IPS DF 19.7 (cell line): ENCODE measurements at regions not wholly inside any gene's neighbourhood (a gene's known extent, or its start where the extent isn't known, plus 50 kb on each side); places are given as distances from the start of the nearest gene placed in this dataset.
"Not testable (repeated sequence)": the region's sequence is repeated elsewhere in the genome, so short reads cannot be mapped to it uniquely, and the experiment has no call there.

Source experiments
- DNase-seq: peaks from one replicate; pipeline ENCODE4 v3.0.0-alpha.2; 2013; ENCODE audit warnings: low read depth, low spot score

DNA sequence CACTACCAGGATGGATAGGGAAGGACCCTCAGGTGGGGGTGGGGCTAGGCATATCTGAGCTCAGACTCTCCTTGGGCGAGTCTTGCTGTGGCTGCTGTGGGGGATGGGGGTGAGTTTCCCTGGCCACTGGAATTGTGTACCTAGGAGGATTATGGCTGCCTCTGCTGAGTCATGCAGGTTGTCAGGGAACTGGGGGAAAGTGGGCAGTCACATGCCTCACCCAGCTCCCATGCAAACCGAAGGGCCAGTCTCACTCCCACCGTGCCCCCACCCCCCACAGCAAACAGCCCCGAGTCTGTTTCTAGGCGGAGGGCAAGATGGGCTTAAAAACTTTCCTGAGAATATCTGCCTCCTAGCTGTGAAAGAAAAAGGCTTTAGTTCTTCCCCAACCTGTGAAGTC lies 210.3 kb upstream of the FERMT1 start:
- no peak for DNase-seq

DNA sequence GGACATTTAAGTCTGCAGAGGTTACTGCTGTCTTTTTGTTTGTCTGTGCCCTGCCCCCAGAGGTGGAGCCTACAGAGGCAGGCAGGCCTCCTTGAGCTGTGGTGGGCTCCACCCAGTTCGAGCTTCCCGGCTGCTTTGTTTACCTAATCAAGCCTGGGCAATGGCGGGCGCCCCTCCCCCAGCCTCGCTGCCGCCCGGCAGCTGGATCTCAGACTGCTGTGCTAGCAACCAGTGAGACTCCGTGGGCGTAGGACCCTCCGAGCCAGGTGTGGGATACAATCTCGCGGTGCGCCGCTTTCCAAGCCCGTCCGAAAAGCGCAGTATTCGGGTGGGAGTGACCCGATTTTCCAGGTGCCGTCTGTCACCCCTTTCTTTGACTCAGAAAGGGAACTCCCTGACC lies 198.4 kb upstream of the FERMT1 start:
- DNase-seq, result not testable (repeated sequence)

DNA sequence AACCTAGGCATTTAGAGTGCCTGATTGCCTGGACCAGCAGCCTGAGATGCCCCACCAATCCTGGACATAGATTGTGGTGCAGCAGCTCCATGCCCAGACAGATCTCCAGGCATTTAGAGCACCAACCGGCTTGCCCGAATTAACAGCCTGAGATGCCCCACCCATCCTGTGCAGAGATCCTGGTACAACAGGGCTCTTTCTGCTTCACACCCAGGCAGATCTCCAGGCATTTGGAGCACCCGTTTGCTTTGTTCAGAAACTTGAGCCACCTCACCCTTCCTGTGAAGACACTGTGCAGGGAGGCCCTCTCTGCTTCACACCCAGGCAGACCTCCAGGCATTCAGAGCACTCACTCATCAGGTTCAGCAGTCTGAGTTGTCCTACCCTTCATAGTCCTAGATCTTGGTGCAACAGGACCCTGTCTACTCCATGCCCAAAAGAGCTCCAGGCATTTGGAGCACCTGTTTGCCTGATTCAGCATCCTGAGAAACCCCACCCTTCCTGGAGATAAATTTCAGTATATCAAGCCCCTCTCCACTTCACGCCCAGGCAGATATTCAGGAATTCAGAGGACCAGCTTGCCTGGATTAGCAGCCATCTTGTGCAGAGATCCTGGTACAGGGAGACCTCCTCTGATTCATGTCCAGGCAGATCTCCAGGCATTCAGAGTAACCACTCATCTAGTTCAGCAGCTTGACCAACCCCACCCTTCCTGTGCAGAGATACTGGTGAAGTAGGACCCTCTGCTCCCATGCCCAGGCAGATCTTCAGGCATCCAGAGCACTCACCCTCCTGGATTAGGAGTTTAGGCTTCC lies 189.2 kb upstream of the FERMT1 start:
- DNase-seq, result no peak

DNA sequence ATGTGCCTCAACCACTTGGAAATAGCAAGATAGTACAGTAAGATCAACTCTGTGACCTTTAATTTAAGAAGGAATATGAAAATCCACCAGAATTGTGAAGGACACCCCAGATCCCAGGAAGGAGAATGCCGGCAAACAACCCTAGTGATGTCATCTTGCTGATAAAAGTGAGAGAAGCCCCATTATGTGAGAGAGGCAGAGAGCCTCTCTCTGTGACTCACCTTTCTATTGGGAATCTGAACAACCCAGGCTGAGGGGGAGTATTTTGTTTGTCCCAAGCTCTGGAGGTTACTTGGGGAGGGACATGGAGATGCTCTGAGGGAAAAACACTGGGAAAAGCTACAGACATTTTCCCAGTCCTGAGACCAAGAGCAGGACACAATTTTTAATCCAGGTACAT lies 188.3 kb upstream of the FERMT1 start:
- no peak for DNase-seq

DNA sequence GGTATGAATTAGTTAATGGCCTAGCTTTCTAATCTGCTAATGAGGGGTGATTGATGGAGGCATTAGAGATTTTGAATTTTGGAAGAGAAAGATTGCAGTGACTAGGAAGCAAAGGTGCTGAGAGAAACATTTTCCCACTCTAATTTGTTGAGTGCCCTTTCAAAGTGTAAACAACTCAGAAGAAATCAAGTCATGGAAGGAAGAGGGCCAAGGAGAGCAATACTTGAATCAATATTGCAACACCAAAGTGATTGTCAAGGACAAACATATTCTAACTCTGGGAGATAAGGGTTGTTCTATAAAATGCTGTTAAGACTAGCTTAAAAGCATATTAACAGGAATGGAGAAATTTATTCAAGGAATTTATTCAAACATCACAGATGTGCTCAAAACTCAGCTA lies 182.7 kb upstream of the FERMT1 start:
- no peak for DNase-seq

DNA sequence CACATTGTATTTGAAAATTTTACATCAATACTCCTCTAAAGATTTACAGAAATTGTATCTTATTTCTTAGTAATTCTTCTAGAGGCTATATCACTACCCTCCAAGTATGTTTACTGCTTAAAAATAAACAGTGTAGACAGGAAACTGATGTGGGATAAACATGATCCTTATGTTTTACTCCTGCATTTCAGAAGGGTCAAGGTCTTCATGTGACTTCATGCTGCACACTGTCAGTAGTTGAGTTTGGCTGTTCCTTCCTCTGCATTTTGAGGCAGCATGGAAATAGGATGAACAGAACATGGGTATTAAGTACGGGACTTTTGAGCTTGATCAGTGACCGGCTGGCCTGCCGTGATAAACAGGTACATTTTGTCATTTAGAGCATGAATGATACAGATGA lies 179.2 kb upstream of the FERMT1 start:
- DNase-seq, result no peak

DNA sequence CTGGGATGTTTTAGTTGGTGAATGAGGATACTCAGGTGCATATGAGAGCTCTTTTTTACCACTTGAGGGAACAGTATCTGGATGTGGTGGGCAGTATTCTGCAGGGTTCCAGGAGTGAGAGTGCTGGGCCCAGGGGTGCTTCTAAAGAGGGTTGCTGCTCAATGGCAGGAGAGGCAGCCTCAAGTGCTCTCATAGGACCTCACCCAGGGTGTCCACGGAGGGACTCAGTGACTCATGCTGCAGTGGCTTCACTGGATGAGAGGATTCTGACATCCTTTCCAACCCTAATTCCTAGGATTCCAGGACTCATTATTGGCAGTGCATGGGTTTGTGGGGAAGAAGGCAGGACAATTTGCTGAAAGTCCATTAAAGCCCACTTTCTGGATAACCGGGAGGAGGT lies 176.6 kb upstream of the FERMT1 start:
- DNase-seq, result no peak

DNA sequence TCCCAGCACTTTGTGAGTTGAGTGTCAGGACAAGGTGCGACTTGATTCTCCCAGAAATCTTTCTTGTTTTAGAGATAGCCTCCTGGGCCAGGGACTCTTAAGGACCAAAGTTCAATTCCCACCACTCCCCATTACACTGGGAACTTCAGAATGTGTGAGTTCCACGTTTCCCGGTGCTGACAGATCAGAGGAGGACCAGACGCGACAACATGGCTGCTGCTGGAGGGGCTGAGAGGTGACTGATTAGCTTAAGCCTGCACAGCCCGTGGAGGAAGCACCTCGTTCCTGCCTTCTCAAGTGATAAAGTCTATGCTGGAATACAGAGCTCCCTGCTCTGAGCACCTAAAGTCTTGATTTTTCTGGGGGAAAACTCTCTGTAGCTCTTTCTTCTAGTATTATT lies 175.2 kb upstream of the FERMT1 start:
- DNase-seq, result no peak

DNA sequence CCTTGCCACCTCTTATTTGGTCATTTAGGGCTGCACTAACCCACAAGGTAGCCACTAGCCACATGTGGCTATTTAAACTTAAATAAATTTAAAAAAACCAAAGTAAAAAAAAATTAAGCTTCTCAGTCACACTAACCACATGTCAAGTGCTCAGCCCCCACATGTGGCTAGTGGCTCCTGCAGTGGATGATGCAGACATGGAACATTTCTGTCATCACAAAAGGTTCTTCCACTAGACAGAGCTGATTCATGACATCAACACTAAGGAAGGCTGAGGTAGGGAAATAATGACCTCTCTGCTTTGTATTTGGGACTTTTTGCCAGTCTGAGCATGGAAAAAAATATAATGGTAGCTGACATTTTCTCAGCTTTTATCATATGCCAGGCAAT lies 173.0 kb upstream of the FERMT1 start:
- no peak for DNase-seq

DNA sequence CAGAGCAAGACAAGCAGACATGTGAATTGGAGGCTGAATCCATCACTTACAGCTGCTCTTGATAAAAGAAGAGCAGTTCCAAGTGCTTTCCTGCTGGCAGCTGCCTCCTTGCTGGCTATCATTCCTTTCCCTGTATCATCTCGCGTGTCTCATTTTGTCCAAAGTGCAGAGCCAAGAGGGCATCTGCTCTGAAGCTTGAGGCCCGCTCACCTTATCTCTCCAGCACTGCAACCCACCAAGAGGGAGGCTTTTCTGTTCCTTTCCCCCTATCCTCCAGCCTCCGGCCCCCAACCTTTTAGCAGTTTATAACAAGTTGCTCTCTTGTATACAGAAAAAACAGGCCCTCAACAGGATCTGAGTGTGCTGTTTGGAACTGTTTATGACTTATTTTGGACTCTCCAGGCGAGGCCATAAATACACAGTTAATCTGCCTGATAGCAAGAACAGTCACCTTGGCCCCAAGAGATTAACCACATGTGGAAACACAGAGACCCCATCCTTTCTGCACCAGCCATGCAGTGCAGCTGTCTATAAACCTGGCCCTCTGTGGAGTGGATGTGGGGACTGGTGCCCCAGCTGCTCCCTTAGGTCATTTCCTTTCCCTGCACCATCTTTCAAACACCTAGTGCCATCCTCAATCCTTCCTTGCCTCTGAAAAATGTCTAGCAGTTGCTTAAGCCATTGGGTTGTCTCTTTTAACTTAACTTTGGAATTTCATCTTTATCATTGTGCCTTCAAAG lies 172.5 kb upstream of the FERMT1 start:
- no peak for DNase-seq

DNA sequence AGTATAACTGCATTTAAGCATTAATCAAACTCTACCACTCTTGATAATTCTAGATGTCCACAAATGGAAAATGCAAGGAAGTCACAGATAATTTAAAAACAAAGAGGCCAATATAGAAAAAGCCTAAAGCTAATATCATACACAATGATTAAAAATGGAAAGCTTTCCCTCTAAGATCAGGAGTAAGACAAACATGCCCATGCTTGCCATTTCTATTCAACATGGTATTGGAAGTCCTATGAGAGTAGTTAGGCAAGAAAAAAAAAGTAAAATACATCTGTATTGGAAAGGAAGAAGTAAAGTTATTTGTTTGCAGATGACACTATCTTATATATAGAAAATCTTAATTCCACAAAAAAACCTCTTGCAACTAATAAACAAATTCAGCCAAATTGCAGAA lies 164.6 kb upstream of the FERMT1 start:
- DNase-seq, result no peak

DNA sequence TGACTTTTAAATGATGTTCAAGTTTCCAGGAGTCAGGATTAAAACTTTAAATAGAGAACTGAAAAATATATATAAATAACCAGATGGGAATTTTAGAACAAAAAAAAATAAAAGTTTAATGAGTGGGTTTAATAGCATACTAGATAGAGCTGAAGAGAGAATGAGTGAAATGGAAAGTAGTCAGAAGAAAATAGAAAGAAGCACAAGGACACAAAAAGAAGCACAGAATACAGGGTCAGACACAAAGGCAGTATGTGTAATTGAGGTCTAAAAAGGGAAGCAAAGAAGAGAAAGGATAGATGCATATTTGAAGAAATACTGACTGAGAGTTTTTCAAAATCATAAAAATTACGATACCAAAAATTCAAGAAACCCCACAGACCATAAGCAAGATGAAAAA lies 159.8 kb upstream of the FERMT1 start:
- DNase-seq, result no peak

DNA sequence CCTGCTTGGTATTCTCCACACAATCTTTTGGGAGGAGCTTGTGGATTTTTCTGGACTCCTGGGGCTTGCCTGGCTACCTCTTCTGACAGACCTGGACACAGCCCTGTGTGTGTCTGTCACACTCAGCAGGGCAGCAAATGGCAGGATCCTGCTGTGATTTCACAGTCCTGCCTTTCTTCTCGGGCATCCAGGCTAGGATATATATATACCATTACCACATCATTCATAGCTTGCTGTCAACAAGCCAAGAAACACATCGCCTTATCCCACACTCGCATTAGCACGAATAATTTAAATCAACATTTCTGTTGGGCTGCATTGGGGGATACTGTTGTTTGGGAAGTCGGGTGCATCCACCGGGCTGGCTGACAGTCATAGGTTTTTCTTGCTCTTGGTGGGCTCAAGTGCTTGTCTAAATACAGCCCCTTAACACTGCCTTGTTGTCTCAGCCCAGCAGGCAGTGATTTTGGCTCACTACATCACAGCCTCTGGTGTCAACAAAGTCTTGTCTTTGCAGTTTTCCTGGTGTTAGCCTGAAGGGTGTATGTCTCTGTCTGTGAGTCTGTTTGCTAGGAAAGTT lies 154.9 kb upstream of the FERMT1 start:
- DNase-seq, result no peak

DNA sequence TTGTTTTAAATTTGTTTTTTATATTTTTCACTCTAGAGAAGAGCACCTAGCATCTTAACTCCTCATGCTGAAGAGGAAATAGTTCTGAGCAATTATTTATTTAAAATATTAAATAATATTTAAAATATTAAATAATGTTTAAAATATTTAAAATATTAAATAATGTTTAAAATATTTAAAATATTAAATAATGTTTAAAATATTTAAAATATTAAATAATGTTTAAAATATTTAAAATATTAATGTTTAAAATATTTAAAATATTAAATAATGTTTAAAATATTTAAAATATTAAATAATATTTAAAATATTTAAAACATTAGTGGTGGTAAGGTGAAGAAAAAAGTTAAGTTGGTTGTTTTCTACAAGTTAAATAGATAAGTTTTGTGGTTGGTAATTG lies 147.6 kb upstream of the FERMT1 start:
- DNase-seq, result not testable (repeated sequence)

DNA sequence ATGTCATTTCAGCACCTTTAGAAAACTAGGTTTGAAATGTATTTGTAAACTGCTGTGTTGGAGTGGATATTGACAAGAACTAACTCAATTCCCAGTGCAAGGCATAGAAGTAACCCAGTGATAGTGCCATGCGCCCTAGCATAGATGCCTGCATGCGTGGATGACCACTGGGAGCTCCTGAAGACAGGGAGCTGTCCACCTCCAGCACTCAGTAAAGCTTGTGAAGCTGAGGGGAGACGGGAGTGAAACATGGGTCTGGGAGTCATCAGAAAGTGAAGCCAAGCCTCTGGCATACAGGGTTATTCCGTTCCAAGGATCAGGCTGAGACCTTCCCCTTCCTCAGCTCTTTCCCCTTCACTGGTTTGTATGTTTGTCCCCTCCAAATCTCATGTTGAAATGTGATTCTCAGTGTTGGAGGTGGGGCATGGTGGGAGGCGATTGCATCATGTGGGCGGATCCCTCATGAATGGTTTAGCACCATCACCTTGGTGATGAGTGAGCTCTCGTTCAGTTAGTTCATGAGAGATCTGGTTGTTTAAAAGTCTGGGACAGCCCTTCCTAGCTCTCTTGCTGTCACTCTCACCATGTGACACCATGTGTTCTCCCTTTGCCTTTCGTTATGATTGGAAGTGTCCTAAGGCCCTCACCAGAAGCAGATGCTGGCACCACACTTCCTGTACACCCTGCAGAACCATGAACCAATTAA lies 146.5 kb upstream of the FERMT1 start:
- DNase-seq, result no peak

DNA sequence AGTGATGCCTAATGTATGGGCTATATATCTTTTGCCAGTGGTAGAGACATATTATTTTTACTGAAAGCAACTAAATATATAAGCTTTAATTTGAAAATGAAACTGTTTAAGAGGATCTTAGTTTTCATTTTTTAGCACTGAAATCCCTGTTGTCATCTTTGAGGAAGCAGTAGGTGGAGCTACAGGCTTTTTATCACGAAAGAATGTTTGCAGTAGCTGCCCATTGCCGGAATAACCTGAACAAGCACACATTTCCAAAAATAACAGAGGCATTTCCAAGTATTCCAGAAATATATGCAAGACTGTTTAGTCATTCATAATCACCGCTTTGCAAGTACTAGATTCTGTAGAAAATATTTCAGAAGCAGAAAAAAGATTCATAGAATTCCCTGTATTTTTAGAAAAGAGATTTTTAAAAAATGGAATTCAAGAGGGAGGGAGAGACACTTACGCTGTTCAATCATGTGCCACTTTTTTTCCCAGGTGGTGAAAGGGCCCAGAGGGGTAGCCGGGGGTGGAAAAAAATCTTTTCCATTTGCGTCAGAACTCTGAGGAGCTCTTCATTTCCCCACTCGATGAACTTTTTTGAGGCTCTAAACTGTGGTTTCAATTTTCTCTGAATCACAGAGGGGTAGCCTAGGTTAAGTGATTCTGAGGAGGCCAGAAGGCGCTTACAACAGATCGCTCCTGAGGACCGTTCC lies 142.5 kb upstream of the FERMT1 start:
- no peak for DNase-seq

DNA sequence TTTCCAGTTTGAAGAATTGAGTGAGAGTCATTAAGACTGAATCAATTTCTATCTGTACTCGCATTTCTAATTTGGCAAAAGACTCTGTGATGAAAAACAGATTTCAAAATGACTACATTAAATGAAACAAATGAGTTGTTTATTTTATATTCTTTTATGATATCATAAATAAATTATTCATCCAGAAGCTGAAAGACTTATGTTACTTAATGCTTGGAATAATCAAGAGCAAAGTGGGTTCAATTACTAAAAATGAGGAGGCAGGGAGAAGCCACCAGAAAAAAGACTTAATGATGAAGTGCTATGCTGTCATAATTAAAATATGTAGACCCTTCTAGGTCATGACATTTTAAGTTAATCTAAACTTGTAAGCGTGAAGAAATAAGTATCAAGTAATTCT lies 130.6 kb upstream of the FERMT1 start:
- no peak for DNase-seq

DNA sequence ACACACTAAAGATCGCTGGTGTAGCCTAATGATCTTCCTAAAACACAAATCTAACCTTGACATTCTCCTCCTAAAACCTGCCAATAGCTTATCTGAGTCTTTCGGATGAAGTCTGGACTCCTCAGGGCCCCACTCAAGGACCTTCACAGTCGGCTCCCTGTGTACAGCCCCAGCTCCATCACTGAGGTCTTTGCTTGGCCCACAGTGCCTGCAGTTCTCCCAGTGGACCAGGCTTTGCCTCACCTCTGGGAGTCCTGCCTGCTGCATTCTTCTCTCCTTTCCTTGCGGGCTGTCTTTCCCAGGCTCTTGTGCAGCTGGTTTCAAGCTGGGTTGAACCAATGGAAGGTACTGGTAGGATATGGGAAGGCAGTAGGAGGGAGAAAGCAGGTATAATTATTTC lies 122.6 kb upstream of the FERMT1 start:
- DNase-seq, result no peak

DNA sequence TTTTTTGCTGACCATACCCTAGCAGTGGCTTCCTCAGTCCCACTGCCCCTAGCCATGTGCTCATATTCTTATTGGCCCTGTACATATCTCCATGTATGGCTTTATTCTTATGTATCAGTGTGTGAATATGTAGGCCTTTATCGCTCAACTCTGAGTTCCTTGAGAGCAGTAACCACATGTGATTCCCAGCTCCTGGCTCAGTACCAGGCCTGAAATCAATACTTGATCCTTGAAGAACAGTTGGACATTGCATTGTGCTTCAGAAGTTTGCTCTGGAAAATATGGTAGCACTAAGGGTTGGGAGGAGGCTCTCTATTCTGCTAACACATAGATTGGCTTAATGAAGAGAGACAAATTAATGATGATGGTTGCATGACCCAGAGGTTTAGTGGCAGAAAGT lies 118.8 kb upstream of the FERMT1 start:
- DNase-seq, result no peak

DNA sequence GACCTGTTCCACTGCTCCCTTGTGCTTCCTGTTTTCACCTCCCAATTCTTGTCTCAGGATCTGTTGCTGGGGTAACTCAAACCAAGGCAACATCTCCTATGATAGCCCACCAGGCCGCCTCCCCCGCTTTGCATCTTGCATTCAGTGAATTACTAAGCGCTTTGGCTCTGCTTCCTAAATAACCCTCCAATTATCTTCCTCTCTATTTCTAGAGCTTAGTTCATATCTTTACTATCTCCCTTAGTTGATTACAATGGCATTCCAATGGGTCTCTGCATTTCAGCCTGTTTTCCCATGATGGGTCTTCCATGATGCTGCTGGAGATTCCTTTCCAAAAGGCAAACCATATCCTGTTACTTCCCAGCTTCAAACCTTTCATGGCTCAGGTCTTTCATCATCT lies 117.2 kb upstream of the FERMT1 start:
- DNase-seq, result no peak

DNA sequence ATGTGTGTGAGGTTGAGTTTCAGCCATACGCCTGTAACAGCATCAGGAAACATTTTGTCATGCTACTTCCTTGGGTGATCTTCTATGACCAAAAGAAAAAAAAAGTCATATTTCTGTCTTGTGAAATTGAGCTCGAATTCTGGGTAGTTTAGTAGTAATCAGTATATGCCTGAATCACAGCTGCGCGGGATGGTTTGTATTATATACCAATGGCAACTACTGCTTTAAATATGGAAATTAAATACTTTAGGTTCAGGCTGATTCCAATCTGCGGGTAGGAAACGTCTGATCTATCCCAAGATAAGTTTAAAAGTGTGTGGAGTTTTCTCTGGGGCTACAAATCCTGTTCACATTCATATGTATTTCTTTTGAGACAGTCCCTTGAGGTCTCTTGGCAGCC lies 115.6 kb upstream of the FERMT1 start:
- no peak for DNase-seq

DNA sequence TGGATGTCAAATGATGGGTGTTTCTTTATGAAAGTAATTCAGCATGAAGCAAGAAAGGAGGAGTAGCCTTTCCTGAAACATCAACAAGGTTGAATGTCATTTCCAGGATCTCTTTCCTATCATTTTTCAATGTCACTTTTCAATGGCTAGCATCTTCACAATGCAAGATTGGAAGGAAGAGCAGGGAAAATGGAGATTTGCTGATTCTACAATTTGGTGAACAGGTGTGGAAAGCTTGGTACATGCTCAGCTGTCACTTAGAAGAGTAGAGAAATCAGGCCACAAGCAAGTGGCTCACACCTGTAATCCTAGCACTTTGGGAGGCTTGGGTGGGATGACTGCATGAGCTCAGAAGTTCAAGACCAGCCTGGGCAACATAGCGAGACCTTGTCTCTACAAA lies 112.7 kb upstream of the FERMT1 start:
- no peak for DNase-seq
